H9 (cell line): ENCODE measurements at regions not wholly inside any gene's neighbourhood (a gene's known extent, or its start where the extent isn't known, plus 50 kb on each side); places are given as distances from the start of the nearest gene placed in this dataset.

ENCODE experiments used
- DNase-seq: peaks from one replicate; pipeline ENCODE4 v3.0.0-alpha.2; 2017
- H2AFZ ChIP-seq: one replicate; pipeline ENCODE4 v1.6.1; 2013; ENCODE audit warnings: mild to moderate bottlenecking, low read length, control low read depth, moderate library complexity
- H2AK5ac ChIP-seq: 2 replicates; pipeline ENCODE4 v1.6.1; 2013; ENCODE audit warnings: low read length, control low read depth, mixed read lengths; ENCODE audit not compliant: insufficient read length
- H2BK120ac ChIP-seq: one replicate; pipeline ENCODE4 v1.6.1; 2013; ENCODE audit warnings: low read depth, mild to moderate bottlenecking, low read length, control low read depth, inconsistent platforms; ENCODE audit not compliant: poor library complexity, severe bottlenecking
- H2BK12ac ChIP-seq: 2 replicates; pipeline ENCODE4 v1.6.1; 2013; ENCODE audit warnings: low read length, control low read depth, mixed read lengths, low read depth; ENCODE audit not compliant: insufficient read length
- H2BK15ac ChIP-seq: 2 replicates; pipeline ENCODE4 v1.6.1; 2013; ENCODE audit warnings: low read depth, low read length, control low read depth
- H2BK20ac ChIP-seq: one replicate; pipeline ENCODE4 v1.6.1; 2013; ENCODE audit warnings: low read depth, mild to moderate bottlenecking, low read length, control low read depth, inconsistent platforms; ENCODE audit not compliant: poor library complexity, severe bottlenecking
- H2BK5ac ChIP-seq: 2 replicates; pipeline ENCODE4 v1.6.1; 2013; ENCODE audit warnings: low read length, control low read depth, mixed read lengths; ENCODE audit not compliant: insufficient read length
- H3K14ac ChIP-seq: 2 replicates; pipeline ENCODE4 v1.6.1; 2013; ENCODE audit warnings: low read length, control low read depth; ENCODE audit not compliant: insufficient read depth
- H3K18ac ChIP-seq: 2 replicates; pipeline ENCODE4 v1.6.1; 2013; ENCODE audit warnings: low read depth, mild to moderate bottlenecking, mixed read lengths, low read length, control low read depth; ENCODE audit not compliant: insufficient read length
- H3K23ac ChIP-seq: 2 replicates; pipeline ENCODE4 v1.6.1; 2013; ENCODE audit warnings: low read length, control low read depth, mixed read lengths, low read depth; ENCODE audit not compliant: insufficient read length
- H3K23me2 ChIP-seq: 2 replicates; pipeline ENCODE4 v1.6.1; 2013; ENCODE audit warnings: low read depth, mild to moderate bottlenecking, mixed read lengths, low read length, control low read depth; ENCODE audit not compliant: insufficient read length, poor library complexity, severe bottlenecking
- H3K27ac ChIP-seq: 2 replicates; pipeline ENCODE4 v1.5.1; 2013; ENCODE audit warnings: low read length, control low read depth, mixed read lengths, low read depth; ENCODE audit not compliant: insufficient read length
- H3K27me3 ChIP-seq: 2 replicates; pipeline ENCODE4 v1.6.1; 2013; ENCODE audit warnings: low read length, control low read depth, inconsistent platforms; ENCODE audit not compliant: insufficient read depth
- H3K4ac ChIP-seq: 2 replicates; pipeline ENCODE4 v1.6.1; 2013; ENCODE audit warnings: low read depth, mild to moderate bottlenecking, control low read depth, inconsistent platforms, low read length, moderate library complexity
- H3K4me1 ChIP-seq: 2 replicates; pipeline ENCODE4 v1.6.1; 2013; ENCODE audit warnings: low read length, control low read depth, inconsistent platforms; ENCODE audit not compliant: insufficient read depth
- H3K4me2 ChIP-seq: 2 replicates; pipeline ENCODE4 v1.6.1; 2013; ENCODE audit warnings: low read length, control low read depth, mixed read lengths; ENCODE audit not compliant: insufficient read length, insufficient read depth
- H3K56ac ChIP-seq: 2 replicates; pipeline ENCODE4 v1.6.1; 2013; ENCODE audit warnings: low read depth, mild to moderate bottlenecking, mixed read lengths, low read length, control low read depth; ENCODE audit not compliant: insufficient read length
- H3K79me1 ChIP-seq: 2 replicates; pipeline ENCODE4 v1.6.1; 2013; ENCODE audit warnings: low read depth, mild to moderate bottlenecking, moderate library complexity, low read length, control low read depth, inconsistent platforms; ENCODE audit not compliant: insufficient read depth, poor library complexity, severe bottlenecking
- H3K79me2 ChIP-seq: 2 replicates; pipeline ENCODE4 v1.6.1; 2013; ENCODE audit warnings: low read length, control low read depth, inconsistent platforms; ENCODE audit not compliant: insufficient read depth
- H3K9ac ChIP-seq: 2 replicates; pipeline ENCODE4 v1.6.1; 2013; ENCODE audit warnings: low read length, control low read depth, mixed read lengths; ENCODE audit not compliant: insufficient read length; ENCODE audit errors: extremely low read depth
- H3K9me3 ChIP-seq: one replicate; pipeline ENCODE4 v1.6.1; 2013; ENCODE audit warnings: low read depth, low read length, inconsistent platforms; ENCODE audit not compliant: control insufficient read depth
- H3T11ph ChIP-seq: one replicate; pipeline ENCODE4 v1.6.1; 2013; ENCODE audit warnings: mild to moderate bottlenecking, low read length, control low read depth, inconsistent platforms
- H4K20me1 ChIP-seq: one replicate; pipeline ENCODE4 v1.6.1; 2013; ENCODE audit not compliant: control insufficient read depth, insufficient read length, insufficient read depth
- H4K5ac ChIP-seq: 2 replicates; pipeline ENCODE4 v1.6.1; 2013; ENCODE audit warnings: low read depth, mild to moderate bottlenecking, mixed read lengths, low read length, control low read depth; ENCODE audit not compliant: insufficient read length
- H4K8ac ChIP-seq: replicated peaks from 2 replicates; pipeline ENCODE4 v1.6.1; 2013; ENCODE audit warnings: low read length, control low read depth, mixed read lengths, low read depth; ENCODE audit not compliant: insufficient read length
- H4K91ac ChIP-seq: 2 replicates; pipeline ENCODE4 v1.6.1; 2013; ENCODE audit warnings: low read depth, mild to moderate bottlenecking, moderate library complexity, mixed read lengths, low read length, control low read depth; ENCODE audit not compliant: insufficient read length
- H3K27ac Mint-ChIP-seq, 3 experiments: 2 replicates in 2 of 3; 3 replicates in 1 of 3; pipeline ENCODE4 v1.8.0; 2020 to 2021; ENCODE audit warnings: mixed read lengths in 3 of 3, mild to moderate bottlenecking in 1 of 3, moderate library complexity in 1 of 3
- H3K27me3 Mint-ChIP-seq: 2 replicates; pipeline ENCODE4 v1.8.0; 2021; ENCODE audit warnings: low read depth, mild to moderate bottlenecking, moderate library complexity, mixed read lengths
- H3K36me3 Mint-ChIP-seq, 3 experiments: 2 replicates in 2 of 3; 3 replicates in 1 of 3; pipeline ENCODE4 v1.8.0; 2020 to 2021; ENCODE audit warnings: low read depth in 3 of 3, mixed read lengths in 3 of 3; ENCODE audit not compliant: insufficient read depth in 1 of 3
- H3K4me1 Mint-ChIP-seq, 2 experiments: 2 replicates each; pipeline ENCODE4 v1.8.0; 2020; ENCODE audit warnings: mixed read lengths in 2 of 2
- H3K4me3 Mint-ChIP-seq, 2 experiments: 2 replicates in 1 of 2; 3 replicates in 1 of 2; pipeline ENCODE4 v1.8.0; 2020 to 2021; ENCODE audit warnings: mild to moderate bottlenecking in 2 of 2, mixed read lengths in 2 of 2, moderate library complexity in 1 of 2
- H3K9me3 Mint-ChIP-seq, 2 experiments: 2 replicates in 1 of 2; 3 replicates in 1 of 2; pipeline ENCODE4 v1.8.0; 2020; ENCODE audit warnings: mild to moderate bottlenecking in 2 of 2, mixed read lengths in 2 of 2, moderate library complexity in 1 of 2
- CTCF ChIP-seq: fragments of 200-600 bp; sonication (generic); conservative IDR thresholded peaks from 3 replicates; pipeline ENCODE4 v1.8.0; 2021; ENCODE audit warnings: antibody characterized with exemption, mild to moderate bottlenecking
- WGBS: extraction: QIAGEN DNeasy Blood & Tissue Kit; methylation state at CpG from one replicate; pipeline ENCODE4 v1.1.7; 2013; ENCODE audit warnings: missing lambda C conversion rate, low lambda C conversion rate, mixed read lengths; ENCODE audit not compliant: insufficient read length; ENCODE audit errors: extremely low coverage; 5-methylcytosine and 5-hydroxymethylcytosine counted together

GRCh38 chr11:122173074-122173450, 57.0 kb upstream of the BLID start:
- H2AFZ ChIP-seq: no peak overlapping the region
- Mint-ChIP-seq H3K9me3 (no peaks in the 10 kb centered on the region; a peak in 1 of 5 replicates), H3K27ac (no peak overlapping the region), H3K4me3 (no peak overlapping the region), H3K27me3 (no peaks in the 10 kb centered on the region; the same call in none of the 2 replicates), H3K4me1 (peaks cover 2% of the 10 kb centered on the region in 2 experiments), H3K36me3 (no peaks in the 10 kb centered on the region)
- no peak overlapping the region for H3K23ac ChIP-seq
- no peaks in the 10 kb centered on the region for H3K79me1 ChIP-seq
- TF ChIP-seq CTCF: no peak
- H3K4me1 ChIP-seq: no peaks in the 10 kb centered on the region; the same call in 1 of the 2 replicates
- no peak overlapping the region for H3T11ph ChIP-seq
- no peak for DNase-seq
- no peaks in the 10 kb centered on the region for H3K9me3 ChIP-seq
- WGBS: no CpG with 5 or more reads among the region's 1 CpG
- H3K56ac ChIP-seq: no peak overlapping the region
- H2BK5ac ChIP-seq: no peak overlapping the region
- H3K79me2 ChIP-seq: no peaks in the 10 kb centered on the region
- no peaks in the 10 kb centered on the region for H3K27me3 ChIP-seq
- H2AK5ac ChIP-seq: no peak overlapping the region
- H4K20me1 ChIP-seq: no peaks in the 10 kb centered on the region
- H2BK120ac ChIP-seq: no peak overlapping the region
- H3K23me2 ChIP-seq: no peaks in the 10 kb centered on the region
- H2BK15ac ChIP-seq: no peak overlapping the region
- no peak overlapping the region for H2BK12ac ChIP-seq
- H3K27ac ChIP-seq: no peak overlapping the region
- no peak overlapping the region for H4K8ac ChIP-seq
- H4K5ac ChIP-seq: no peak overlapping the region
- H4K91ac ChIP-seq: no peak overlapping the region
- no peak overlapping the region for H3K14ac ChIP-seq
- no peak overlapping the region for H3K4me2 ChIP-seq
- H3K18ac ChIP-seq: no peak overlapping the region
- no peak overlapping the region for H2BK20ac ChIP-seq
- no peak overlapping the region for H3K9ac ChIP-seq
- no peak overlapping the region for H3K4ac ChIP-seq
